ENCODE measurements at regions not wholly inside any gene's neighbourhood (a gene's known extent, or its start where the extent isn't known, plus 50 kb on each side); places are given as distances from the start of the nearest gene placed in this dataset.
"Not testable (repeated sequence)": the region's sequence is repeated elsewhere in the genome, so short reads cannot be mapped to it uniquely, and the experiment has no call there.

DNA sequence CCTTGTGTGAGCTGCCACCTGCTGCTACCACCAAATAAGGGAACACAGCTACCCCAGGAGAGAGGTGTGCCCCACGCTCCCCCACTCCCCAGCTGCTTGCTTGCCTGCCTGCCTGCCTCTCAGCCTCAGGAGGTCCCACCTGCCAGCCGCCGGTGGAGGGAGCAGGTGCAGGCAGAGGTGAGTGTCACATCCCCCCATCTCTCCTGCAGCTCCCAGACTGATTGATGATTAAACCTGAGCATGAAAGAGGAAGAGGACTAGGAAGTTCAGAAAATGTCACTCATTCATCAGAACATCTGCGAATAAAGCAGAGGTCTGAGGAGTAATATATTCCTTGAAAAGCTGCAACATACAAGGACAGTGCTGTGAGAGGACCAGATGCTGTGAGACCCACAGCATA is 58.6 kb upstream of the HIVEP3 start:
- Histone ChIP-seq H3F3A (ENCODE audit: insufficient read depth) (no peaks in the 10 kb centered on the region), H3K4me1 (ENCODE audit: insufficient read depth) (no peaks in the 10 kb centered on the region), H3K79me2 (ENCODE audit: insufficient read depth) (no peaks in the 10 kb centered on the region), H3K4me3 (no peak overlapping the region), H3K4me2 (ENCODE audit: unreplicated experiment) (no peak overlapping the region), H3K9me3 (ENCODE audit: low read depth) (no peaks in the 10 kb centered on the region), H3K27me3 (replicated peaks; ENCODE audit: insufficient read depth) (no peaks in the 10 kb centered on the region), H3K27ac (no peak overlapping the region), H3K36me3 (ENCODE audit: low read depth) (no peaks in the 10 kb centered on the region), H3K9me2 (ENCODE audit: insufficient read depth) (no peaks in the 10 kb centered on the region), H2AFZ (no peak overlapping the region), H4K20me1 (ENCODE audit: insufficient read depth) (no peaks in the 10 kb centered on the region), H3K9ac (no peak overlapping the region)
- in situ Hi-C loops (cut with MboI), result no loop called here
- 84 to 85% methylated on average over 4 of the region's 4 CpGs for WGBS, 2 experiments (ENCODE audit: low coverage in 1 of 2, low lambda C conversion rate in 2 of 2, missing lambda C conversion rate in 2 of 2)
- DNase-seq, result no peak
- TF ChIP-seq EZH2phosphoT487 (IDR thresholded peaks at IDR 0.05; ENCODE audit: insufficient read depth, low read depth) (no peak), EZH2 (IDR thresholded peaks at IDR 0.05; ENCODE audit: insufficient read depth, poor library complexity, severe bottlenecking) (no peak)

DNA sequence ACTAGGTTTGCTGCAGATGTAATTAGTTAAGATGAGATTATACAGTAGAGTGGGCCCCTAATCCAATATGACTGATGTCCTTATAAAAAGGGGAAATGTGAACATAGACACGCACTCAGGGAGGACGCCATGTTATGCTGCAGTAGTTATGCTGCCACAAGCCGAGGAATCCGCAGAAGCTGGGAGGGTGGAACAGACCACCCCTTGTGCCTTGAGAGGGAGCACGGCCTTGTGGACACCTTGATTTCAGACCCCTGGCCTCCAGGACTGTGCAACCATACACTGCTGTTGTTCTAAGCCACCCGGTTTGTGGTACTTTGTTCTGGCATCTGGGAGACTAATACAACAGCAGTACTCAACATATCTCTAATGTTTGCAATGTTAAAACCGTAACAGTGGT is 57.9 kb upstream of the HIVEP3 start:
- Histone ChIP-seq H3K27me3 (replicated peaks; ENCODE audit: insufficient read depth) (no peaks in the 10 kb centered on the region), H3K9me2 (ENCODE audit: insufficient read depth) (no peaks in the 10 kb centered on the region), H3K9me3 (ENCODE audit: low read depth) (no peaks in the 10 kb centered on the region), H3F3A (ENCODE audit: insufficient read depth) (no peaks in the 10 kb centered on the region), H3K9ac (no peak overlapping the region), H4K20me1 (ENCODE audit: insufficient read depth) (no peaks in the 10 kb centered on the region), H3K36me3 (ENCODE audit: low read depth) (no peaks in the 10 kb centered on the region), H3K4me1 (ENCODE audit: insufficient read depth) (no peaks in the 10 kb centered on the region), H3K4me2 (ENCODE audit: unreplicated experiment) (no peak overlapping the region), H3K27ac (no peak overlapping the region), H2AFZ (no peak overlapping the region), H3K4me3 (no peak overlapping the region), H3K79me2 (ENCODE audit: insufficient read depth) (no peaks in the 10 kb centered on the region)
- 87% methylated on average over 7 of the region's 7 CpGs for WGBS, 2 experiments (ENCODE audit: low coverage in 1 of 2, low lambda C conversion rate in 2 of 2, missing lambda C conversion rate in 2 of 2)
- no peak for DNase-seq
- in situ Hi-C loops (cut with MboI), result no loop called here
- TF ChIP-seq EZH2phosphoT487 (IDR thresholded peaks at IDR 0.05; ENCODE audit: insufficient read depth, low read depth) (no peak), EZH2 (IDR thresholded peaks at IDR 0.05; ENCODE audit: insufficient read depth, poor library complexity, severe bottlenecking) (no peak)

DNA sequence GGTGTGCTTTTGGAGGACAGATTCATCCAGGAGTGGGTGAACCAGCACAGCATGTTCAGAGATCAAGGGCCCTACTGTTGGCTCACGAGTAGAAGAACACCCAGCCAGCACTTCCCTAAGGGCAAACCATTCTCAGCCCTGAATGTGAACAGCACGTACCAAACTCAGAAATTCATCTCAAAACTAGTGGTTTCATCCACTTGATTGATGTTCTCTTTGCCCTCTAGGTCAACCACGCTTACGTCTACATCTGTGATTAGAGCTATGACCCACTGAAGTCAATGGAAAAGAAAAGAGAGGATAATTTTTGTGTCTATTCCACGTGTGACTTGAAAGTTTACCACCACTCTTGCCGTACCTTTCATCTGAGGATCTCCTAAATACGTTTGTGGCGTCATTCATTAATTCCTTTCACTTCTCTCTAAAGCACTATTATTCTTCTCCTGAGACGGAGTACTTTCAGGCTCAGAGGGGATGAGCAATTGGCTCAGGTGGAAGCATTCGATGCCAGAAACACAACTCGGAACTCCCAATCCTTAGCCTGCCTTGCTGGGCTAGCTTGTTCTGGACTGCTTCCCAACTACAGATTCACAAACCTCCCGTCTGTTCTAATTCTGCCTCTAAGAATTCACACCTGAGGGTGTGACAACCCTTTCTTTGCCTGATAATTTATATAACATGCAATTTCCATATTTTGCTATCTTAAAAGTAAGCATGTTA is 57.3 kb upstream of the HIVEP3 start:
- in situ Hi-C loops (cut with MboI), result no loop called here
- no peak overlapping the region for H3K27ac ChIP-seq
- 85 to 86% methylated on average over 12 of the region's 12 CpGs for WGBS, 2 experiments (ENCODE audit: low coverage in 1 of 2, low lambda C conversion rate in 2 of 2, missing lambda C conversion rate in 2 of 2)
- no peak overlapping the region for H3K4me2 ChIP-seq (ENCODE audit: unreplicated experiment)
- H3K27me3 ChIP-seq (replicated peaks; ENCODE audit: insufficient read depth), result no peaks in the 10 kb centered on the region
- no peaks in the 10 kb centered on the region for H3K9me2 ChIP-seq (ENCODE audit: insufficient read depth)
- no peak for DNase-seq
- no peaks in the 10 kb centered on the region for H3F3A ChIP-seq (ENCODE audit: insufficient read depth)
- H2AFZ ChIP-seq, result no peak overlapping the region
- no peaks in the 10 kb centered on the region for H3K4me1 ChIP-seq (ENCODE audit: insufficient read depth)
- no peaks in the 10 kb centered on the region for H3K9me3 ChIP-seq (ENCODE audit: low read depth)
- no peak for TF ChIP-seq EZH2 (IDR thresholded peaks at IDR 0.05; ENCODE audit: insufficient read depth, poor library complexity, severe bottlenecking)
- TF ChIP-seq EZH2phosphoT487 (IDR thresholded peaks at IDR 0.05; ENCODE audit: insufficient read depth, low read depth), result no peak
- no peaks in the 10 kb centered on the region for H3K79me2 ChIP-seq (ENCODE audit: insufficient read depth)
- no peaks in the 10 kb centered on the region for H3K36me3 ChIP-seq (ENCODE audit: low read depth)
- no peak overlapping the region for H3K4me3 ChIP-seq
- H3K9ac ChIP-seq, result no peak overlapping the region
- no peaks in the 10 kb centered on the region for H4K20me1 ChIP-seq (ENCODE audit: insufficient read depth)

DNA sequence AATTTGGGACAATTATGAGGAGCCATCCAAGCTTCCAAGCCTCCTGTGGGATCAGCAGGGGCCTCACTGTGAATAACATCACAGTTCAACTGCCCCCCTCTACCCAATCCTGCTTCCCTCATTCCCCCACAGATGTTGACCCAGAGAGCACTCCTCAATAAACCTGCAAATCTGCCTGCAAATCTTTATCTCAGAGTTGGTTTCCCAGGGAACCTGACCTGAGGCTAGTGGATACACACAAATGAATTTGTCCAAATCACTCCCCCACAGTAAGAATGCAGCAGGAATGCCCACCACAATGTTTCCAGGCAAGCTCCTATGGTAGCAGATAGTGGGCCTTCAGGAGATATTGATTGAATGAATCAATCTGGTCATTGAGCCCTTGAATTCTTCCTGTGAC is 56.4 kb upstream of the HIVEP3 start:
- no peak overlapping the region for H3K4me3 ChIP-seq
- no peaks in the 10 kb centered on the region for H3K27me3 ChIP-seq (replicated peaks; ENCODE audit: insufficient read depth)
- TF ChIP-seq EZH2phosphoT487 (IDR thresholded peaks at IDR 0.05; ENCODE audit: insufficient read depth, low read depth), result no peak
- no peak for TF ChIP-seq EZH2 (IDR thresholded peaks at IDR 0.05; ENCODE audit: insufficient read depth, poor library complexity, severe bottlenecking)
- H3K36me3 ChIP-seq (ENCODE audit: low read depth), result no peaks in the 10 kb centered on the region
- in situ Hi-C loops (cut with MboI), result no loop called here
- no peak overlapping the region for H3K4me2 ChIP-seq (ENCODE audit: unreplicated experiment)
- no peaks in the 10 kb centered on the region for H3K79me2 ChIP-seq (ENCODE audit: insufficient read depth)
- H3K4me1 ChIP-seq (ENCODE audit: insufficient read depth), result no peaks in the 10 kb centered on the region
- no peaks in the 10 kb centered on the region for H4K20me1 ChIP-seq (ENCODE audit: insufficient read depth)
- no peaks in the 10 kb centered on the region for H3K9me3 ChIP-seq (ENCODE audit: low read depth)
- DNase-seq, result no peak
- no peak overlapping the region for H2AFZ ChIP-seq
- no peaks in the 10 kb centered on the region for H3K9me2 ChIP-seq (ENCODE audit: insufficient read depth)
- H3K27ac ChIP-seq, result no peak overlapping the region
- H3F3A ChIP-seq (ENCODE audit: insufficient read depth), result no peaks in the 10 kb centered on the region
- no peak overlapping the region for H3K9ac ChIP-seq

DNA sequence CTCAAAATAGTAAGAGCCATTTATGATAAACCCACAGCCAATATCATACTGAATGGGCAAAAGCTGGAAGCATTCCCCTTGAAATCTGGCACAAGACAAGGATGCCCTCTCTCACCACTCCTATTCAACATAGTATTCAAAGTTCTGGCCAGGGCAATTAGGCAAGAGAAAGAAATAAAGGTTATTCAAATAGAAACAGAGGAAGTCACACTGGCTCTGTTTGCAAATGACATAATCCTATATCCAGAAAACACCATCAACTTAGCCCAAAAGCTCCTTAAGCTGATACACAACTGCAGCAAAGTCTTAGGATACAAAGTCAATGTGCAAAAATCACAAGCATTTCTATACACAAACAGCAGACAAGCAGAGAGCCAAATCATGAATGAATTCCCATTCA is 49.8 kb upstream of the HIVEP3 start:
- H3K27me3 ChIP-seq (replicated peaks; ENCODE audit: insufficient read depth); H3K4me2 ChIP-seq (ENCODE audit: unreplicated experiment); H3K4me1 ChIP-seq (ENCODE audit: insufficient read depth); H4K20me1 ChIP-seq (ENCODE audit: insufficient read depth); DNase-seq; H3K27ac ChIP-seq; H2AFZ ChIP-seq; H3K79me2 ChIP-seq (ENCODE audit: insufficient read depth); H3K9me2 ChIP-seq (ENCODE audit: insufficient read depth); H3K4me3 ChIP-seq; H3K9ac ChIP-seq; in situ Hi-C loops (cut with MboI); H3F3A ChIP-seq (ENCODE audit: insufficient read depth); H3K36me3 ChIP-seq (ENCODE audit: low read depth); H3K9me3 ChIP-seq (ENCODE audit: low read depth): not testable (repeated sequence)

All from GM23248 (cell line).